NCI-H1417 (cell line): ENCODE measurements at regions not wholly inside any gene's neighbourhood (a gene's known extent, or its start where the extent isn't known, plus 50 kb on each side); places are given as distances from the start of the nearest gene placed in this dataset.

Experiments
- DNase-seq, 3 experiments: peaks; one replicate each; lab custom pipeline; 2025; lab: John Stamatoyannopoulos, UW

GRCh38 chr15:97165205-97165604 is 795.3 kb upstream of the ARRDC4 start:
- no peak for DNase-seq

- peak; percentile 32 to 97 (median 85) for DNase-seq
These were observed 791.6 kb upstream of the ARRDC4 start for GRCh38 chr15:97168704-97169475.

GRCh38 chr15:97171556-97171955 is 788.9 kb upstream of the ARRDC4 start:
- DNase-seq = no peak

GRCh38 chr15:97174886-97175540 is 785.5 kb upstream of the ARRDC4 start:
- no peak for DNase-seq

GRCh38 chr15:97177151-97177577 is 783.3 kb upstream of the ARRDC4 start:
- DNase-seq = no peak

GRCh38 chr15:97182581-97182980 is 777.9 kb upstream of the ARRDC4 start:
- no peak for DNase-seq

- DNase-seq = no peak
These were observed 771.2 kb upstream of the ARRDC4 start for GRCh38 chr15:97189162-97189780.

- DNase-seq = no peak
These were observed 765.8 kb upstream of the ARRDC4 start for GRCh38 chr15:97194750-97195149.

GRCh38 chr15:97196048-97197014 is 764.2 kb upstream of the ARRDC4 start:
- peak in 1 of 3 experiments; percentile 41 for DNase-seq

- no peak for DNase-seq
These were observed 761.0 kb upstream of the ARRDC4 start for GRCh38 chr15:97199393-97200051.

- no peak for DNase-seq
These were observed 760.3 kb upstream of the ARRDC4 start for GRCh38 chr15:97200161-97200560.

- DNase-seq = no peak
These were observed 750.2 kb upstream of the ARRDC4 start for GRCh38 chr15:97210277-97210676.

GRCh38 chr15:97215629-97216028 is 744.9 kb upstream of the ARRDC4 start:
- DNase-seq = no peak

GRCh38 chr15:97224191-97224641 is 736.3 kb upstream of the ARRDC4 start:
- no peak for DNase-seq

- peak; percentile 43 to 81 (median 76) for DNase-seq
These were observed 725.5 kb upstream of the ARRDC4 start for GRCh38 chr15:97234851-97235610.

- DNase-seq = no peak
These were observed 724.9 kb upstream of the ARRDC4 start for GRCh38 chr15:97235611-97235985.

- no peak for DNase-seq
These were observed 724.4 kb upstream of the ARRDC4 start for GRCh38 chr15:97236140-97236539.

GRCh38 chr15:97237160-97237559 is 723.3 kb upstream of the ARRDC4 start:
- no peak for DNase-seq

- DNase-seq = no peak
These were observed 712.1 kb upstream of the ARRDC4 start for GRCh38 chr15:97248376-97248775.

GRCh38 chr15:97259943-97260342 is 700.6 kb upstream of the ARRDC4 start:
- no peak for DNase-seq
